Prostate gland (tissue), 2 donors: ENCODE measurements at regions not wholly inside any gene's neighbourhood (a gene's known extent, or its start where the extent isn't known, plus 50 kb on each side); places are given as distances from the start of the nearest gene placed in this dataset.

ENCODE experiments used
- DNase-seq: peaks from one replicate; pipeline ENCODE4 v3.0.0-alpha.2; 2019; ENCODE audit warnings: low spot score
- H3K27ac ChIP-seq, 2 donors: fragments of 200-600 bp; sonication (generic); 2 replicates each; pipeline ENCODE4 v1.5.1; 2017 to 2019
- H3K27me3 ChIP-seq: fragments of 200-600 bp; sonication (generic); replicated peaks from 2 replicates; pipeline ENCODE4 v1.5.1; 2019; ENCODE audit not compliant: insufficient read depth
- H3K36me3 ChIP-seq, 2 donors: fragments of 200-600 bp; sonication (generic); 1 replicate in 1 of 2; 2 replicates in 1 of 2; pipeline versions ENCODE4 v1.5.1 to v1.8.1; 2017 to 2019
- H3K4me1 ChIP-seq: fragments of 200-600 bp; sonication (generic); replicated peaks from 2 replicates; pipeline ENCODE4 v1.5.1; 2019
- H3K4me3 ChIP-seq, 2 donors: fragments of 200-600 bp; sonication (generic); 2 replicates each; pipeline ENCODE4 v1.5.1; 2017 to 2019
- H3K9me3 ChIP-seq: fragments of 200-600 bp; sonication (generic); 2 replicates; pipeline ENCODE4 v1.5.1; 2017
- POLR2A ChIP-seq: fragments of 450-650 bp; IDR thresholded peaks from one replicate; pipeline ENCODE4 v1.6.1; 2016; ENCODE audit warnings: antibody characterized with exemption, mild to moderate bottlenecking
- POLR2AphosphoS5 ChIP-seq: sonication (generic); formaldehyde crosslinking; IDR thresholded peaks from one replicate; pipeline ENCODE4 v1.6.1; 2017; ENCODE audit warnings: antibody characterized with exemption
- WGBS: methylation state at CpG from one replicate; pipeline ENCODE4 v1.1.5; 2018; 5-methylcytosine and 5-hydroxymethylcytosine counted together
- intact Hi-C: fragments of 100-400 bp; cut with DNase I; formaldehyde crosslinking; loops from one replicate; pipeline ENCODE4 v1.14.2; 2022
- TF ChIP-seq, protein P1 (sequence below), 4 experiments: fragments of 200-600 bp in 2 of 4; fragments of 450-650 bp in 2 of 4; sonication (generic) in 2 of 4; IDR thresholded peaks; 1 replicate in 3 of 4; 2 replicates in 1 of 4; pipeline ENCODE4 v1.5.1; 2016 to 2019; ENCODE audit warnings: antibody characterized with exemption in 4 of 4, mild to moderate bottlenecking in 2 of 4, moderate library complexity in 2 of 4

DNA sequence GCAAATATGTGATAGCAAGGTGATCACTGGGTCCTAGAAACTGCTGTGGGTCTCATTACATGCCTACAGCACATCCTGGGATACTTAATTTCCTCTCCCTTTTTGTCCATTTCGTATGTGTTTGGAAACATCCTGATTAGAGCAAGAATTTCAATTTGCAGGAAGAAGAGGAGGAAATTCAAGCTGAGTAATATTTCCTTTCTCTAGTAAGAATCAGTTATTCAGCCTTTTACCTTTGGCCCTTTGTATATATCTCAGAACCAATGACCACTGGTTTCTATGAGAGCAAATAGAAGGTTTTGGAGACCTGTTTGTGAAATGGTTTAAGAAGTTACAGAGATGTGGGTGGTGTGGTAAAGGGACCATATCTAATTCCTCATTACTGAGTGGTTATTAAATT, 171.6 kb downstream of the RMI1 start:
- intact Hi-C loops: no loop called here
- Histone ChIP-seq H3K27ac (no peak overlapping the region), H3K4me1 (no peaks in the 10 kb centered on the region), H3K9me3 (no peaks in the 10 kb centered on the region), H3K4me3 (no peak overlapping the region), H3K36me3 (no peaks in the 10 kb centered on the region), H3K27me3 (no peaks in the 10 kb centered on the region)
- DNase-seq: no peak
- TF ChIP-seq POLR2AphosphoS5 (no peak), POLR2A (no peak)
- TF ChIP-seq, protein P1, sequence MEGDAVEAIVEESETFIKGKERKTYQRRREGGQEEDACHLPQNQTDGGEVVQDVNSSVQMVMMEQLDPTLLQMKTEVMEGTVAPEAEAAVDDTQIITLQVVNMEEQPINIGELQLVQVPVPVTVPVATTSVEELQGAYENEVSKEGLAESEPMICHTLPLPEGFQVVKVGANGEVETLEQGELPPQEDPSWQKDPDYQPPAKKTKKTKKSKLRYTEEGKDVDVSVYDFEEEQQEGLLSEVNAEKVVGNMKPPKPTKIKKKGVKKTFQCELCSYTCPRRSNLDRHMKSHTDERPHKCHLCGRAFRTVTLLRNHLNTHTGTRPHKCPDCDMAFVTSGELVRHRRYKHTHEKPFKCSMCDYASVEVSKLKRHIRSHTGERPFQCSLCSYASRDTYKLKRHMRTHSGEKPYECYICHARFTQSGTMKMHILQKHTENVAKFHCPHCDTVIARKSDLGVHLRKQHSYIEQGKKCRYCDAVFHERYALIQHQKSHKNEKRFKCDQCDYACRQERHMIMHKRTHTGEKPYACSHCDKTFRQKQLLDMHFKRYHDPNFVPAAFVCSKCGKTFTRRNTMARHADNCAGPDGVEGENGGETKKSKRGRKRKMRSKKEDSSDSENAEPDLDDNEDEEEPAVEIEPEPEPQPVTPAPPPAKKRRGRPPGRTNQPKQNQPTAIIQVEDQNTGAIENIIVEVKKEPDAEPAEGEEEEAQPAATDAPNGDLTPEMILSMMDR (IDR thresholded peaks at IDR 0.05): no peak
- 73% methylated on average over 1 of the region's 1 CpG for WGBS

DNA sequence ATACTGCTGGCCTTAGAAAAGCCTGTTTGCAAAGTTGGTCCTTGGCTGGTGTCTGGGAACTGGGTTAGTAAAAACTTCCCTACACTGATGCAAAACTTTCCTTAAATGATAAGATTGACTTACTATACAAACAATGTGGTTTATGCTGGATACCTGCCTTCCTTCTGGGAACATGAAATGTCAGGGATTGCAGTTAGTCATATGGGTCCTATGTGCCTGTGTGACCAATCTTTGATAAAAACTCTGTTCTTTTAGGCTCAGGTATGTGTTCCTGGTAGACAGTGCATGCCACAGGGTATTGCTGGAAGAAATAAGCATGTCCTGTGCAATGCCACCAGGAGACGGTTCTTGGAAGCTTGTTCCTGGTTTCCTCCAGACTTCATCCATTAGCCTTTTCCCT, 173.3 kb downstream of the RMI1 start:
- intact Hi-C loops: no loop called here
- TF ChIP-seq, protein P1 (IDR thresholded peaks at IDR 0.05): no peak
- no peak for TF ChIP-seq POLR2AphosphoS5
- no peak for TF ChIP-seq POLR2A
- H3K4me3 ChIP-seq: no peak overlapping the region
- no peaks in the 10 kb centered on the region for H3K9me3 ChIP-seq
- no peaks in the 10 kb centered on the region for H3K4me1 ChIP-seq
- H3K27ac ChIP-seq: no peak overlapping the region
- DNase-seq: no peak
- no peaks in the 10 kb centered on the region for H3K27me3 ChIP-seq
- no peaks in the 10 kb centered on the region for H3K36me3 ChIP-seq
- 79% methylated on average over 1 of the region's 1 CpG for WGBS

DNA sequence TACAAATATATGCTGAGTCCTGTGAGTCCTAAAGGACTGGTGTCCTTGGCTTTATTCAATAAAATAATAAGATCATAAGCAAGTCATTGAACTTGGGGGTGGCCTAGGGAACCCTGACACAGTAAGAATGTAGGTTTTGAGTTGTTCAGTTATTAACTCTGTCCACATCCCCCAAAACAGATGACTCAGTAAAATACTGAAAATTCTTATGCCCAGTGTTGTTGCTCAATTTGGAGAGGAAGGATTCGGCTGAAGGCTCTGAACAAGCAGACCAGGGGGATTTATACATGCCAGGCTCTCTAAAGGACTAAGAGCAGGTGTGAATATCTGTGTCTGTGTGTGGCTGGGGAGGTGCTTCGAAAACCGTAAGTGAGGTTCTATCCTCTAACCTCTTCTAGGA, 173.7 kb downstream of the RMI1 start:
- 90% methylated on average over 3 of the region's 3 CpGs for WGBS
- Histone ChIP-seq H3K36me3 (no peaks in the 10 kb centered on the region), H3K9me3 (no peaks in the 10 kb centered on the region), H3K27ac (no peak overlapping the region), H3K4me1 (no peaks in the 10 kb centered on the region), H3K27me3 (no peaks in the 10 kb centered on the region), H3K4me3 (no peak overlapping the region)
- intact Hi-C loops: no loop called here
- TF ChIP-seq POLR2A (no peak), POLR2AphosphoS5 (no peak)
- TF ChIP-seq, protein P1 (IDR thresholded peaks at IDR 0.05): no peak
- no peak for DNase-seq

DNA sequence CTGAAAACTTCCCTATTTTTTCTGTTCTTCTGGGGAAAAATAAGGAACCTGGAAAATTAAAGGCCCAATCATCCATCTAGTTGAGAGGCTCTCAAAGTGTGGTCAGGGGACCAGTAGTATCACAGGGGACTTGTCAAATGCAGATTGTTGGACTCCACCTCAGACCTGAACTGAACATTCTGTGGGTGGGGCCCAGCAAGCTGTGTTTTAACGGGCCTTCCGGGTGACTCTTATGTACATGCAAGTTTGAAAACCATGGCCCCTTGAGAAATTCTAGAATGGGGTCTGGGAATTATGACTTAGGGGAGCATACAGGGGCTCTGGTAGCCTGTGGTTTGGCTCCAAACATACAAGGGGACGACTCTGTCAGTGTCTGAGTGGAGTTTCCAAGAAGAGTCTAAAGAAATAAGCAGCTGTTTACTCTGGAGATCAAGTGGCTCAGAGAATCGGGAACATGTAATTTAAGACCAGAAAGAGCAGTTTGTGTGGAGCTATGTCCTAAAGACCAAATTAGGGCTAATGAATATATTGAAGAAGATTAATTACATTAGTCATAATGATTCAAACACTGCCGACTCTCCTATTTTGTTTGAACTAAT, 177.4 kb downstream of the SLC28A3 start:
- Histone ChIP-seq H3K36me3 (no peaks in the 10 kb centered on the region), H3K9me3 (no peaks in the 10 kb centered on the region), H3K27ac (no peak overlapping the region), H3K4me1 (no peaks in the 10 kb centered on the region), H3K27me3 (no peaks in the 10 kb centered on the region), H3K4me3 (no peak overlapping the region)
- intact Hi-C loops: no loop called here
- 53% methylated on average over 5 of the region's 5 CpGs for WGBS
- TF ChIP-seq POLR2AphosphoS5 (no peak), POLR2A (no peak)
- TF ChIP-seq, protein P1 (IDR thresholded peaks at IDR 0.05): no peak
- no peak for DNase-seq

DNA sequence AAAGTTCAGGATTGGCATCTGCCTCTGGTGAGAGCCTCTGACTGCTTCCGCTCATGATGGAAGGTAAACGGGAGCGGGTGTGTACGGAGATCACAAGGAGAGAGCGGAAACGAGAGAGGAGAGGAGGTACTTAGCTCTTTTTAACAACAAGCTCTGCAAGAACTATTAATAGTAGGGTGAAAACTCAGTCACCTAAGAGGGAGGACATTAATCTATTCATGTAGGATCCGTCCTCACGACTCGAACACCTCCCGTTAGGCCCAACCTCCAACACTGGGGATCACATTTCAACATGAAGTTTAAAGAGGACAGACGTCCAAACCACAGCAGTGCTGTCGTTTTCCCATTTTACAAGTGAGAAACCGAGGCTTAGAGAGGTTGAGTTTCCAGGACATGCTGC, 173.7 kb downstream of the SLC28A3 start:
- Histone ChIP-seq H3K9me3 (no peaks in the 10 kb centered on the region), H3K27ac (no peak overlapping the region), H3K36me3 (no peaks in the 10 kb centered on the region), H3K4me3 (no peak overlapping the region), H3K27me3 (no peaks in the 10 kb centered on the region), H3K4me1 (no peaks in the 10 kb centered on the region)
- no peak for DNase-seq
- 50% methylated on average over 13 of the region's 13 CpGs for WGBS
- intact Hi-C loops: no loop called here
- TF ChIP-seq POLR2AphosphoS5 (no peak), POLR2A (no peak)
